Esophagus squamous epithelium (tissue), 4 donors: ENCODE measurements at regions not wholly inside any gene's neighbourhood (a gene's known extent, or its start where the extent isn't known, plus 50 kb on each side); places are given as distances from the start of the nearest gene placed in this dataset.

ENCODE experiments used
- POLR2A ChIP-seq, 4 donors: fragments of 450-650 bp; IDR thresholded peaks; one replicate each; pipeline ENCODE4 v1.6.1; 2017; ENCODE audit warnings: antibody characterized with exemption in 4 of 4, mild to moderate bottlenecking in 4 of 4, moderate library complexity in 3 of 4
- TF ChIP-seq, protein P1 (sequence below), 6 experiments: fragments of 450-650 bp in 4 of 6; fragments of 200-600 bp in 2 of 6; sonication (generic) in 2 of 6; IDR thresholded peaks; one replicate each; pipeline ENCODE4 v1.5.1; 2016 to 2019; ENCODE audit warnings: antibody characterized with exemption in 6 of 6, mild to moderate bottlenecking in 4 of 6, moderate library complexity in 4 of 6

- TF ChIP-seq, protein P1, sequence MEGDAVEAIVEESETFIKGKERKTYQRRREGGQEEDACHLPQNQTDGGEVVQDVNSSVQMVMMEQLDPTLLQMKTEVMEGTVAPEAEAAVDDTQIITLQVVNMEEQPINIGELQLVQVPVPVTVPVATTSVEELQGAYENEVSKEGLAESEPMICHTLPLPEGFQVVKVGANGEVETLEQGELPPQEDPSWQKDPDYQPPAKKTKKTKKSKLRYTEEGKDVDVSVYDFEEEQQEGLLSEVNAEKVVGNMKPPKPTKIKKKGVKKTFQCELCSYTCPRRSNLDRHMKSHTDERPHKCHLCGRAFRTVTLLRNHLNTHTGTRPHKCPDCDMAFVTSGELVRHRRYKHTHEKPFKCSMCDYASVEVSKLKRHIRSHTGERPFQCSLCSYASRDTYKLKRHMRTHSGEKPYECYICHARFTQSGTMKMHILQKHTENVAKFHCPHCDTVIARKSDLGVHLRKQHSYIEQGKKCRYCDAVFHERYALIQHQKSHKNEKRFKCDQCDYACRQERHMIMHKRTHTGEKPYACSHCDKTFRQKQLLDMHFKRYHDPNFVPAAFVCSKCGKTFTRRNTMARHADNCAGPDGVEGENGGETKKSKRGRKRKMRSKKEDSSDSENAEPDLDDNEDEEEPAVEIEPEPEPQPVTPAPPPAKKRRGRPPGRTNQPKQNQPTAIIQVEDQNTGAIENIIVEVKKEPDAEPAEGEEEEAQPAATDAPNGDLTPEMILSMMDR (IDR thresholded peaks at IDR 0.05), result no peak
- no peak for TF ChIP-seq POLR2A (IDR thresholded peaks at IDR 0.05)
Measured at GRCh38 chr22:44606126-44606525, 95.9 kb upstream of the PRR5 start.
